CD4-positive, alpha-beta T cell treated with Interleukin-10 for 1 hour (primary cell): ENCODE measurements at regions not wholly inside any gene's neighbourhood (a gene's known extent, or its start where the extent isn't known, plus 50 kb on each side); places are given as distances from the start of the nearest gene placed in this dataset.

ENCODE experiments used
- DNase-seq: peaks from one replicate; pipeline ENCODE4 v3.0.0-alpha.2; 2020

GRCh38 chr10:7507887-7508726 is 97.3 kb upstream of the SFMBT2 start:
- DNase-seq: peak; percentile 25

- DNase-seq: no peak
Measured at GRCh38 chr10:7506571-7506970, 95.7 kb upstream of the SFMBT2 start.

- no peak for DNase-seq
Measured at GRCh38 chr10:7505196-7505595, 94.4 kb upstream of the SFMBT2 start.

GRCh38 chr10:7503190-7503589 is 92.4 kb upstream of the SFMBT2 start:
- no peak for DNase-seq

- DNase-seq: no peak
Measured at GRCh38 chr10:7501157-7501556, 90.3 kb upstream of the SFMBT2 start.

- DNase-seq: no peak
Measured at GRCh38 chr10:7498111-7498510, 87.3 kb upstream of the SFMBT2 start.

GRCh38 chr10:7493996-7494395 is 83.2 kb upstream of the SFMBT2 start:
- DNase-seq: no peak

- no peak for DNase-seq
Measured at GRCh38 chr10:7492660-7493046, 81.8 kb upstream of the SFMBT2 start.

DNA sequence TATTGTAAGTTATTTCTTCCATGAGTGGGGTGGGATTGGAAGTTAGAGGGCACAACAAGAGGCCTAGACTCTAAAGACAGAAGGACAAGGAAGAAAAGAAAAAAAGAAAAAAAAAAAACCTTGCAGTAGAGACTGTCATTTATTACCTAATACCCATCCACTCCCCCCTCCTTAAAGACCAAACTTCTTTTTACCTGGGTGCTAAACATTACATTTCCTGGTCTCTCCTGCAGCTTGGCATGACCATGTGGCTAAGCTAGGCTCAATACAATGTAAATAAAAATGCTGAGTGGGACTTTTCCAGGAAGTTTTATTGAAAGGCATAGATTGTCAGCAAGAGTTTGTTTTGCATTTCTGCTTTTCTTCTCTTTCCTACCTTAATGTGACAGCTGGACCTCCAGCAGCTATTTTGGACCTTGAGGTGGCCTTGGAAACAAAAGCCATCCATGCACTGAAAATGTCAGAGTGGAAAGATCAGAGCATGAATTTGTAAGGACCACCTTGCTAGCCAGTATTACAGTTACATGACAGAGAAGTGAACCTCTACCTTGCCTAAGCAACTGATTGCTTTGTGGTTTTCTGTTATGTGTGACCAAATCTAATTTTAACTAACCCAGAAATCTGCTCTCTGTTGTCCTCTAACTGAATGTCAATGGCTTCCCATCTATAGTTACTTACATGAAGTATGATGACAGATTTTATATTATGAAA is 81.3 kb upstream of the SFMBT2 start:
- DNase-seq: no peak

GRCh38 chr10:7491230-7491629 is 80.4 kb upstream of the SFMBT2 start:
- DNase-seq: no peak

GRCh38 chr10:7488418-7488829 is 77.6 kb upstream of the SFMBT2 start:
- DNase-seq: no peak

GRCh38 chr10:7487528-7487927 is 76.7 kb upstream of the SFMBT2 start:
- DNase-seq: no peak

DNA sequence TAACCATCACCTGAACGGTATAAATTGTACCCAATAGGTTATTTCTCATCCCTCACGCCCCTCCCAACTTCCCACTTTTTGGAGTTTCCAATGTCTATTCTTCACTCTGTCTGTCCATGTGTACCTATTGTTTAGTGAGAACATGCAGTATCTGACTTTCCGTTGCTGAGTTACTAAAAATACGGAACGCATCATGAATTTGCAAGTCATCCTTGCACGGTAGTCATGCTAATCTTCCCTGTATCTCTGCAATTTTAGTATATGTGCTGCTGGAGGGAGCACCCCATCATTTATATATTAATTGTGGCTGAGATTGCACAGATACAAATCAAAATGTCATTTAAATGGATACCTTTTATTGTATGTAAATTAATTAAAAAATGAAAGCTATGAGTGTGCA is 75.7 kb upstream of the SFMBT2 start:
- DNase-seq: no peak

GRCh38 chr10:7485799-7486198 is 75.0 kb upstream of the SFMBT2 start:
- no peak for DNase-seq

- no peak for DNase-seq
Measured at GRCh38 chr10:7485244-7485556, 74.4 kb upstream of the SFMBT2 start.

DNA sequence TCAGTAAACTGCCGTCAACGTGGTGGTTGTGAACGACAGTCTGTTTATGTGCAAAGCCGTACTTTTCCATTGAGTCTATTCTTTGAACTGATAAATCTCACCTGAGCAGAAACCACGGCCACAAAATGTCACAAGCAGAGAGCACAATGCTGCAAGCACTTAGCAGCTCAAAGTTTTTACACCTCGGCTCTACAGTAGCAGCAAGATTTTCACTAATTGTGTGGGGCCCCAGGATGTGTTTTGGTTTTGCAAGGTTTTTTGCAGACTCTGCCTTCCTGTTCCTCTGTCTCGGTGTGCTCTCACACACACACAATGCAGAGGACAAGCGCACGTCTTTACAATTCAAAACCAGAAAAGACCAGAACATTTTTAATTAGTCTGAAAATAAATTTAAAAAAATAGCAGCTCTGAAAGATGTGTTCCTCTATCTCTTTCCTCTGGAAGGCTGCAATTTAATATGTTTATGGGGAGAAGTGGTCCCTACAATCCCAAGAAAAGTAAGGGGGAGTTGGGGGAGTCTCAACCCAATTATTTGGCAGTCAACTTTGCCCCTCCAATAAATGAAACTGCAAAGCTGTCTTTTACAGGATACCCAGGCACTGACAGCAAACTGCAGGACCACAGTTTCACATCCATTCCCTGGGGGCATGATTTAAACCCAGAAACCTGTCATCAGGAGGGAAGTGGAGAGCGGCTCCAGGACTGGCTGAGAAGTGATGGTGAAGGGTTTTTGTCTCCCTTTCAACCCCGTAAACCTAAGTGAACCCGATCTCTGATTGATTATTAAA is 73.8 kb upstream of the SFMBT2 start:
- peak; percentile 74 for DNase-seq

DNA sequence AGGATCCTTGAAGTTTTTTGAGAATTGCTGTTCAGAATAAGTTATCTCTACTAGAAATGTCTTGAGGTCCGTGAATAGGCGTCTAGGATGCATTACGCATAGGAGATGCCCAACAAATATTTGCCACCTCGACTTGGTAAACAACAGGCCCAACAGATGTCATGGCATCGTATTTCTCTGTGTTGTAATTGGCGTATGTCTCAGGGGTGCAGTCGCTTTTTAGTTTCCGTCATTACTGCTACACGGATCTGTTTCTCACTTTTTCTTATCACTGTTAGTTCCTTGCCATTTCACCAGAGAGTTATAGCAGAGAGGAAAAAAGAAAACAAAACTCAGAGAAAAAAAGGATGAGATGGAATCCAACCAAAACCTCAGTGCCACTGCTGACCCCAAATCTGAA is 73.0 kb upstream of the SFMBT2 start:
- DNase-seq: peak; percentile 23

GRCh38 chr10:7482992-7483391 is 72.2 kb upstream of the SFMBT2 start:
- DNase-seq: no peak

- no peak for DNase-seq
Measured at GRCh38 chr10:7481368-7481765, 70.5 kb upstream of the SFMBT2 start.

GRCh38 chr10:7480742-7481367 is 70.0 kb upstream of the SFMBT2 start:
- DNase-seq: no peak

DNA sequence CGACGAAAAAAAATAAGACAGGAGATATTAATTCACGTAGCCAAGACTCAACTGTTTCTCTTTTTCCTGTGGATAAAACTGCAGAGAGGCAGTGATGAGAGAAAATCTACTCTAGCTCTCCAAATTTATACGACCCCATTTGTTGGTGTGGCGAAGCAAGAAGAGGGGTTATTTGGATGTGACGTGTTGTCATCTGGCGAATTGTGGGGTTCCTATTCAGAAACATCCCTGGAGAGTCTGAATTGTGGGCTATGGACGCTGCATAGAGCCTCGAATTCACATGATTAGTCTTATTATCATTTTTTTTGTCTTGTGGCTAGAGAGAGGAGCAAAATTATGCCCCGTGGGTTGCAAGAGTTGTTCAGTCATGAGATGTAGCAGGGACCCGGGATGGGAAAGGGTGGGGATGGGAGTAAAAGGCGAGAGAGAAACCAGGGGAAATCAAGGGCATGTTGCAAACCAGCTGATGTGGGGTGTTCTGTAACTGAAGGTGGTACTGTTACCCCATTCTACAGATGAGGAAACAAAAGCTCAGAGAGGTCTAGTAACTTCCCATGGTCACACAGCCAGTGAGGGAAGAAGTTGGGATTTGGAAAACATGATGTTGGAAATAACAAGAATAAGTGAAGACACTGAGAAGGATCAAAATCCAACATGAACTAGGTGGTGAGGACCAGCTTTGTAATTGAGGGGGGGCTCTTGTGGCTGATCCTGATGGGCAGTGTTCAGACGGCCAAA is 69.2 kb upstream of the SFMBT2 start:
- DNase-seq: no peak

GRCh38 chr10:7478727-7479457 is 68.1 kb upstream of the SFMBT2 start:
- DNase-seq: no peak
